GM18861 (cell line): ENCODE measurements at regions not wholly inside any gene's neighbourhood (a gene's known extent, or its start where the extent isn't known, plus 50 kb on each side); places are given as distances from the start of the nearest gene placed in this dataset.

Source experiments
- ATAC-seq: cut with Tn5 transposase; IDR thresholded peaks from one replicate; pipeline ENCODE4 v1.9.1; 2021; ENCODE audit not compliant: unreplicated experiment

DNA sequence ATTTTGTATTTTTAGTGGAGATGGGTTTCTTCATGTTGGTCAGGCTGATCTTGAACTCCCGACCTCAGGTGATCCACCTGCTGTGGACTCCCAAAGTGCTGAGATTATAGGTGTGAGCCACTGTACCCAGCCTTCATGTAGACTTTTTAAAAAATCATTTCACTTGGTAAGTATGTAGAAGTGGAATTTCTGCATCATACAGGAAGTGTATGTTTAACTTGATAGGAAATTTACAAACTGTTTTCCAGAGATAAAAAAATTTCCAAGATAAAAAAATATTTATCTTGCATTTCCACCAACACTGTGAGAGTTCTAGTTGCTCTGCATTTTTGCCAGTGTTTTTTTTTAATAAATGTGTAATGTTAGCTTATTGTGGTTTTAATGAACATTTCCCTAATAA, 155.8 kb downstream of the ZNF608 start:
- ATAC-seq, result no peak

DNA sequence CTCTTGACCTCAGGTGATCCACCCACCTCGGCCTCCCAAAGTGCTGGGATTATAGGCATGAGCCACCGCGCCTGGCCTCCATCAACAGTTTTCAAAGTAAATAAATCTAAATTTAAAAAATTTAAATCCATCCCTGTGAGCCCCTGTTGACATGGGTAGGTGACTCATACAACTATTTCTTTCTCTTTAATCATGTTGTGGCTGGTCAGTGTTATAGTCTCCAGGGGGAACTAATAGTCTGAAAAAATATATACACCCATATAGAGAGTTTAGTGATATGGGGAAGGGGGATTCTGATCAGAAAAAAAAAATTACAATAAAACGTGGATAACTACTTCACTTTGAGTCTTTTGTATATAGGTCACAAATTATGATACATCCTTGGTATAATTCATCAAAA, 159.2 kb downstream of the ZNF608 start:
- ATAC-seq, result no peak

DNA sequence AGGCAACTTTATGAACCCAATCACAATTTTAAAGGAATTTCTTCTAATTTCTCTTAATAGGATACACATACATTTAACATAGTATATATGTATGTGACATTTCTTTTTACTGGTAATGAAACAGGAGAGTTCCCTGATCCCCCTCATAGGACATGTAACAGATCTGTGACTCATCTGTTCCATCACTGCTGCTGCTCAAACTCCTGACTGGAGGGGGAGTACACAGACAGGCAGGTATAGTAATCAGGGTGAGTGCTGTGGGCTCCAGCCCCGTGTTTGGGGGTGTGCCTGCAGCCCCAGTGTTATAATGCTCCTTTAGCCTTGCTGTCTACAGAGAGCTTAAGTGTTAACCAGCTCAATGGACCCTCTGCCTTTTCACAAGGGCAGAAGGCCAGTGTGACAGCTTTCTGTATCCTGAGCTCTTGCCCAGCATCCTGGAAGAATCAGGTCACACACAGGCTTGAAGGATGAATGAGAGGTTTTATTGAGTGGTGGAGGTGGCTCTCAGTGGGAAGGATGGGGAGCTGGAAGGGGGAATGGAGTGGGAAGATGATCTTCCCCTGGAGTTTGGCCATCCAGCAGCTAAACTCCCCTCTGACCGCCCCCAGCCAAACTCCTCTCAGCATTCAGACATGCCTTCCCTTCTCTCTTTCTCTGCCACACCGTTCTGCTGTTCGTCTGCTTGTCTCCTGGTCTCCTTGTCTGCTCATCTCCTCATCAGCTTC, 161.3 kb downstream of the ZNF608 start:
- no peak for ATAC-seq

DNA sequence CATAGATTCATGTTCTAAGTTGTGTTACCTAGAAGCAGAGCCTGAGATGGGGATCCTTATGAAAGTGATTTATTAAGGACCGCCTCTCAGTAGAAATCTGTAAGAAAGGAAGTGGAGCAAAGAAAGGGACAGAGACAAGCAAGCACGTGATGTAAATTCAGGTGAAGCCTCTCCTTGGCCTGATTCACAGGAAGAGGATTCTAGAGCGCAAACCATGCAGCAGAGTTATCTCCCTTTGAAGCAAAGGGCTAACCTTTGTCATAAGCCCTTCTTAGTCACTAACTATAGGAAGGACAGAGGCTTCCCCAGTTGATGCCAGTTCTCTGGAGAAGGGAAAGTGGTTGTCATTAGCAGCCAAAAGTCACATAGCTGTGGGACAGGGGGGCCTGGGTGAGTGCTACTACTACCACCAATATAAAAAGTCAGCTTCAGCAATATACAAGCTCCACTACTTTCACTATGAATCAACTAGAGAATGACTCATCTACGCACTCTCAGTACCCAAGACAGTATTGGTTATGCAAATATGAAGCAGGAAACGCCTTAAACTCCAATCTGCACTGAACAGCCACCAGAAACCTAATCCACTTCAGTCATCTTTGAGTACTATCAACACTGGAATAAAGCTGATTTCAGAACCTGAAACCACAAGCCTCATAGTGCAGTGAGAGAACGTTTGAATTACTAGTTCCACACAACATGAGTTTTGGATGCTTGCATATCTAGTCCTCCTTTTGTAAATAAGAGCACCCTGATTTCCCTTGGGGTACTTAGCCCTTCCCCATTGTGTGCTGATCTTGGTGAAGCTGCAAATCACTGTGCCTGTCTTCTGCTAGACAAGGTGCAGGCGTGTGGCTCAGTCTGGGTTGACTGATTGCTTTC, 162.7 kb downstream of the ZNF608 start:
- peak; percentile 100 for ATAC-seq

DNA sequence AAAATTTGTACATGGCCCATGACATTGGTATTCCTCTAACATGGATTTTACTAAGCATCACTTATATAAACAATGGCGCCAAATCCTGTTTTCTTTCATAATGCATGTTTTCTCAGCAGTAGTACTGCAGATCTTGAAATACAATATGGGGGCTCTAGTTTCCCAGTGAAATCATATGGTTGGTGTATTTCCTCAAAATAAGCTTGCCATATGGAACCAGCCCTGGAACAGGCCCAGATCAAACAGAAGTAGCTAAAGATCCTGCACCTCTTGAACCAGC, 163.9 kb downstream of the ZNF608 start:
- ATAC-seq, result no peak

DNA sequence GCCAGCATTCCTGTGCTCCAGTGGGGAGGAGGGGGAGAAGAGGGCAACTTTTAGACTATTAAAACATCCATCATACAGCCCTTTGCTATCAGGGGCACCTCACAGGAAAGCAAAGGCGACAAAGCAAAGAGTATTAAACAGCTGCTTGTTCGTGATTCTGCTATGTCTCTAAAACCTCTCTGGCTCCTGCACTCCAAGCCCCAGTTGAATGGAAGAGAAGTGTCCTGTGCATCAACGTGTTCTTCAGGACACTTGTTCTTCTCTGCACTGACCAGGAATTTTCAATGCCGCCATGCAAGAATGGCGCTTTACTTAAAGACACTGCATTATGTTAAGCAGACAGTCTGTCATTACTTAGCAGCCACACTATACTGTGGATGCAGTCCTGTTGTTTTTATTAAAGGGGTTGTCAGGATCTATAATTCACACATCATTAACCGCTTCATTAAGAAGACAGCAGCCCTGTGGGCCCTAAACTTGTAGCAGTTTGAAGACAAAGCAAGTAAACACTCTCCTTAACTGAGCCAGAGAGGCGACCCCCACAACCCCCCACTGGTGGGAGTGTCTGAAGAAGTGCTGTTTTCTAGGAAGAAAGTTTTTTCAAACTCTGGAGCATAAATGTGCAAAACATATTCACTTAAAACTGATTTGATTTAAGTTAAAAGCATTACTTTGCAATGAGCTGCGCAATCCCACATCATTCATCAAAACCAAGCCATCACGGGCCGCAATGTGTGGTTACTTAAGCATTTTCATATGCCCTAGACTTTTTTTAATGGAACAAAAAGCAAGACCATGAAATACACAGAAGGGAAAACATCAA, 164.5 kb downstream of the ZNF608 start:
- ATAC-seq, result no peak

DNA sequence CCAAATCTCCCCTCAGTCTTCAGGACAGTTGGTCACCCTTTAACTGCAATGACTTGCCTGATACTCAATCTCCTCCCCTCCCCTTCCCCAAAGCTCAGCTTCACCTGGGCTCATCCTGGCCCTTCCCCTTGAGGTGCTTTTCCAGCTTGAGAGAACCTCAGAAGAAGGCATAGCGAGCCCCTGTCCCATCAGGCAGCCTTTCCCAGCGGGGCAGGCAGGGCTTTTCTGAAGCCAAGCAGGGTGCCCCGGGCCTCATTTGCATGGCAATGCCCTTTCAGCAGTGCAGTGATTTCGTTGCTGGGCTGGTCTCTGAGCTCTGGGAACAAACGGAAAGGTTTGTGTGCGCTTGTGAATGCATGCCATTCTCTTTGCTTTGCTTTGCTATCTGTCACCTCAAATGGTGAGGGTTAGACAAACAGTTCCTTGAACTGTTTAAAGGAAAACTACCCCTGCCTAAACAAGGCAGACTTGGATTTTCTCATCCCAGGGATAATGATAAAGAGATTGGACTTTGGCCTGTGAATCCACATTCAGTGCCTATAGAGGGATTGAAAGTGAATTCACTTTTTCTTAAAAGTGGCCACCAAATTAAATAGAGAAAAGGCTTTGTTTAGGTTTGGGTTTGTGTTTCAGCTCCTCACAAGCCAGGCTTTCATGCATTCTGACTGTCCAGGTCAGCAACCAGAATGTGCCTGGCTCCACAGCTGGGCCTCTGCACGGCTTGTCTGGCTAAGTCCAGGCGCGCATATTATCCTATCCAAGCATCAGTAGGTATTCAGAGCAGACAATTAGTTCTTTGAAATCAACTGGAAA, 165.3 kb downstream of the ZNF608 start:
- no peak for ATAC-seq

DNA sequence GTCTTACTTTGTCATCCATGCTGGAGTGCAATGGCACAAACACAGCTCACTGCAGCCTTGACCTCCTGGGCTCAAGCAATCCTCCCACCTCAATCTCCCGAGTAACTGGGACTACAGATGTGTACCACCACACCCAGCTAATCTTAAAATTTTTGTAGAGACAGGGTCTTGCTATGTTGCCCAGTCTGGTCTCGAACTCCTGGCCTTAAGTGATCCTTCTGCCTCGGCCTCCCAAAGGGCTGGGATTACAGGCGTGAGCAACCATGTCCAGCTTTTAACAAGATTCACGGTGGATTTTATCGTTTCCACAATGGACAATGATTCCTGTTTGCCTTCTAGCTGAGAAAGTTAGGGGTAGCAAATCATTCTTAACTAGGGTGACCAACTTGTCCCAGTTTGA, 165.9 kb downstream of the ZNF608 start:
- ATAC-seq, result no peak

DNA sequence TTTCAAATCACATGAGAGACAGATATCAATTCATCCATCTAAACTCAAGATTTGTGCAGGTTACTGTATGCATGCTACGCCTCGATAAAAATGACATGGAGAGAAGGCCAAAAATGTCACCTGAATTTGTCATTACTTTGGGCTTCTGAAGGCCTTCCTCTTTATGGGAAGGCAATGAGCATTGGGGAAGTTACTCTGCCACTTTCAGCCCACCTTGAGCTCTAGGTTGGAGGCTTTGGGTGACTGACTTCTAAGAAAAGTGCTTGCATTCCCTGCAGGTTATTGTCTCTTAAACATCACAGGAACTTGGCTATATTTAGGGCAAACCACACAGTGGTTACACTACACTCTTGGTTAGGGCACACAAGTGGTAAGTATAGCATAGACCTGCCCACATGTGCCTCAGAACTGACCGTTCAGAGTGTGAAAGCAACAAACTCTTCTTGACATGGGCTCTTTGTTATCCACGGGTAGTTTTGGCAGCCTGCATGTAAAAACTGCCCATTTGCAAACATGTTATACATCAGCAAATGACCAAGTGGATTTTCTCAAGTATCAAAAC, 169.5 kb downstream of the ZNF608 start:
- peak; percentile 87 for ATAC-seq

DNA sequence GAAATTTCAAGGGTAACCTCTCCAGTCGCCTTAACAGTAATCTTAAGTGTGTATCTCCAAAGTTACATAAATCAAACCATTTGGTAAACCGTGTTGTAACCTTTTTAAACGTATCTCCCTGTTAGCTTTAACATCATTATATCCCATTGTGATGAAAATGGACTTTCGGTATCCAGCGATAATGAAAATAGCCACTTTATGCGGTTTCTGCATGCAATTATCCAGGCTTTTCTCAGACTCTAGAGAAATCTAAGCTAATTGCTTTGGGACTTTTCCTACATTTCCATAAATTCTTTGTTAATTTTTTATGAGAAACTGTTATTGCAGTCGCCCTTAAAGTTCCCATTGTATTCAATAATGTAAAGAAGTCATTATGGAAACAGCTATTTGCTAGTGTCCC, 170.7 kb downstream of the ZNF608 start:
- no peak for ATAC-seq

DNA sequence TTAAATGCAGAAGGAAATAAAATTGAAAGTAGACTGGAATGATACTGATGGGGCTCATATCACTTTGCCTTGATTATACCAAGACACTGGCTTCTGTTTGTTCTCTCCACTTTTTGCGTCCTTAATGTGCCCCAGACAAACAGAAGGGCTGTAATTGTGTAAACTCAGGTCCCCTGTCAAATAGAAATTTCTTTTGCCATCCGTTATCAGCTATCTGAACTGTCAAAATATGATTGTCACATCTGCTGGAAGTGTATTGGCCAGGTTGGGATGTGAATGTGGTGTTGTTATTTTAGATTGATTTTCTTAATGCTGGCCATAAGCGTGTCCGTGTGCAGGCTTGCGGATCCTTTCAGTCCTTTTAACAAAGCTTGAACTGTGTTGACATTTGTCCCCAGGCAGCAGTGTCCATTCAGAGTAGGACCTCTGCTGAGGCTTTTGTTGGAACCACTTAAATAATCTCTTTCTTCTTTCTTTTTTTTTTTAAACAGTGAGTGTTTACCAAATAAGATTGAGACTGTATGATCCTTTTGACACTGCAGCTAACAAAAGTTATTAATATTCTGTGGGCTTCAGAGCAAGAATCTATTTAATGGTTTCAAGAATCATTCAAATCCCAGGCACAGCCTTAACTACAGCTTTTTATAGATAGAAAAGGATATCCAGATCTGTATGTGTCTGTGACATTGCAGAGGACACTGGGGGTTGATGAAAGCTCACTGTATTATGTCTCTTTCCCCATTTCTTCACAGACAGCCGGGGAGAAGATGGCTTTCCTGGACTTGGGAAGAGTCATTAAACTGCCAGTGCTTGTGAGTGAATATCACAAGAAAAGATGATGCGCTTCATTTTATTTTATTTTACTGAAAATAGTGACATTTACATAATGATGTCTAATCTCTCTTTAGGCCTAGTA, 171.7 kb downstream of the ZNF608 start:
- no peak for ATAC-seq

DNA sequence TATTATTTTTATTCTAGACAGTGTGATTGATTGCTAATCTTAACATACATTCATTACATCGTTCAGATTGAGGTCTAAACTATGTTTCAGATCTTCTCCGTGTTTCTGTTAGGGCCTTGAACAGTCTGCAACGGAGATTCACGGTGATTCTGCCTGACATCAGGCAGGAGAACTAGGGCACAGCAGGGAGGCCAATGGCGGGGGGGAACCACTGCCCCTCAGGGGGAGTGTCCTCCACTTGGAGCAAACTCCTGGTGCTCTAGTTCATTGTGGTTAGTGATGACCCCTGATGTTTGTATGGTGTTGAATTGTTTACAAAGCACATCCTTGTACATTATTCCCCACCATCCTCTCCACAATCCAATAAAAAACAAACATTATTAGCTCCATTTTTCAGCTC, 173.5 kb downstream of the ZNF608 start:
- no peak for ATAC-seq

DNA sequence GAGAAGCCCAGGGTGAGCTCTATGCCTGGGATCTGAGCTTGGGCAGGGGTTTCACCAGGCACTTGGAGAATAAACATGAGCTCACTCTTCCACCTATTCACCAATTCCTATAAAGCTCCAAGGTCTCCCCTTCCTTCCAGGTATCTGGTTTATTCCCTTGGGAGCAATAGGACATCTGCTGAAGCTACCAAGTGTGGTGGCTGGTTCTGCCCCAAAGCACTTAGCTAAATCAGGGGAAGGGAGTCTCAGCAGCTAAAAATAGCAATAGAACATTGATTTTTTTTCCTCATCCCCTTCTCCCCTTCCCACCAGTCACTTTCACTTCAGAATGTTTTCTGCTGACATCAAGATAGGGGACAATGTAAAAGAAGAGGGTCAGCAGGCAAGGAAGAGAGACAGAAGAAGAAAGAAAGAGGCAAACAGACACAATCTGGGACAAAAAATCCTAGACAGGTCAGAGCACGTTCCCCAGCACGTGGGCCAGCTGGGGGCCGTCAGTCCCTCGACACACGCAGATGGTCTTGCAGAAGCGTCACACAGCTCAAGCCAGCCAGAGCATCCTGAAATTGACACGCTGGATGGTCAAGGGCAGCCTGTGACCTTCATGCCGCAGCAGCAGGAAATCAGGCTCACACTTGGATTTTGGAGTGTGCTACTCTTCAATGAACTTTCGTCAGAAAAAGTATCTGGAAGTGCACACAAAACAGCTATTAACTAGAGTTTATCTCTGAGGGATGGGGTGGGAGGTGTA, 176.0 kb downstream of the ZNF608 start:
- no peak for ATAC-seq

DNA sequence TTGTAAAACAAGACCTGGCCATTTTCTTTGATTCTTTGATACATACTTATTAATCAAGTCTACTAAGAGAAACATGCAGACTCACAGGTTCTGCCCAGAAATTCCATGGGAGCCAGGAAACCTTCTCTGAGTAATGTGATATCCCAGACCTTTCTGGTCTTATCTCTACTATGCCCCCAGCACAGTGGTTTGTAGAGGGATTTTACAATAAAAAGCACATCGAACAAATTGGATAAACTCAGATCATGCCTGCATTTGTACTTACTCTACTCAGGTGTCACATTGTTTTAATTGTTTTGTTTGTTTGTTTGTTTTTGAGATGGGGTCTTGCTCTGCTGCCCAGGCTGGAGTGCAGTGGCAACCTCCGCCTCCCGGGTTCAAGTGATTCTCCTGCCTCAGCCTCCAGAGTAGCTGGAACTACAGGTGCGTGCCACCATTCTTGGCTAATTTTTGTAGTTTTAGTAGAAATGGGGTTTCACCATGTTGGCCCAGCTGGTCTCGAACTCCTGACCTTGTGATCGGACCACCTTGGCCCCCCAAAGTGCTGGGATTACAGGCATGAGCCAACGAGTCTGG, 179.5 kb downstream of the ZNF608 start:
- no peak for ATAC-seq

DNA sequence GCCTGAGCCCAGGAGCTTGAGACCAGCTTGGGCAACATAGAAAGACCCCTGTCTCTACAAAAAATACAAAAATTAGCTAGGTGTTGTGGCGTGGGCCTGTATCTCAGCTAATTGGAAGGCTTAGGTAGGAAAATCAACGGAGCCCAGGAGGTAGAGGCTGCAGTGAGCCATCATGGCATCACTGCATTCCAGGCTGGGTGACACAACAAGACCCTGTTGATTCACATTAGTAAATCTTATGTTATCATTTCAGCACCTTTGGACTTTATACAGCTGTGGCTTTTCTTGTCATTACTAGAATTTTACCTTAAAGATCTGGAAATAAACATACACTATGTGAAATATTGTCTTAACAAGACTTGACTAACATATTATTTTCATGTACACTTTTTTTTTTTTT, 185.0 kb downstream of the ZNF608 start:
- ATAC-seq, result no peak

DNA sequence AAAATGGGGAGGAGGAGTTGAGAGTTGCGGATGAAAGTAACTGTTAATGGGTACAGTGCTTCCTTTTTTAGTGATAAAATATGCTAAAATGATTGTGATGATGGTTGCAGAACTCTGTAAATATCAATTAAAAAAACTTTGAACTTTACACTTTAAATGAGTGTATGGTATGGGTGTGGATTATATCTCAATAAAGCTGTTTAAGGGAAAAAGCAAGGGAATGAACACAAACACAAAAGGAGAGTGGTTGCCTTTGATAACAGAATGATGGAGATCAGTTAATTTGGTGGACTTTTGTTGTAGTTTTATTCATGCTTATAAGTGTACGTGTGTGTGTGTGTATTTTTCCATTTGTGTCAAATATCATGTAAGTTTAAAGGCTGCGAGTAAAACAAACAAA, 186.1 kb downstream of the ZNF608 start:
- no peak for ATAC-seq

DNA sequence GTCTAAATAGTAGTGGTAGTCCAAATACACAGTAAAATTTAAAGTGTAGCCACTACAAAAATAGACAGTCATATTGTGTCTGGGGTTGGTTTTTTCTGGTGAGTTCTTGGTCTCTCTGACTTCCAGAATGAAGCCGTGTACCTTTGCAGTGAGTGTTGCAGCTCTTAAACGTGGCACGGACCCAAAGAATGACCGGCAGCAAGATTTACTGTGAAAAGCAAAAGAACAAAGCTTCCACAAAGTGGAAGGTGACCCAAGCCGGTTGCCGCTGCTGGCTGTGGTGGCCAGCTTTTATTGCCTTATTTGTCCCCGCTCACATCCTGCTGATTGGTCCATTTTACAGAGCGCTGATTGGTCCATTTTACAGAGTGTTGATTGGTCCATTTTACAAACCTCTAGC, 188.7 kb downstream of the ZNF608 start:
- ATAC-seq, result no peak

DNA sequence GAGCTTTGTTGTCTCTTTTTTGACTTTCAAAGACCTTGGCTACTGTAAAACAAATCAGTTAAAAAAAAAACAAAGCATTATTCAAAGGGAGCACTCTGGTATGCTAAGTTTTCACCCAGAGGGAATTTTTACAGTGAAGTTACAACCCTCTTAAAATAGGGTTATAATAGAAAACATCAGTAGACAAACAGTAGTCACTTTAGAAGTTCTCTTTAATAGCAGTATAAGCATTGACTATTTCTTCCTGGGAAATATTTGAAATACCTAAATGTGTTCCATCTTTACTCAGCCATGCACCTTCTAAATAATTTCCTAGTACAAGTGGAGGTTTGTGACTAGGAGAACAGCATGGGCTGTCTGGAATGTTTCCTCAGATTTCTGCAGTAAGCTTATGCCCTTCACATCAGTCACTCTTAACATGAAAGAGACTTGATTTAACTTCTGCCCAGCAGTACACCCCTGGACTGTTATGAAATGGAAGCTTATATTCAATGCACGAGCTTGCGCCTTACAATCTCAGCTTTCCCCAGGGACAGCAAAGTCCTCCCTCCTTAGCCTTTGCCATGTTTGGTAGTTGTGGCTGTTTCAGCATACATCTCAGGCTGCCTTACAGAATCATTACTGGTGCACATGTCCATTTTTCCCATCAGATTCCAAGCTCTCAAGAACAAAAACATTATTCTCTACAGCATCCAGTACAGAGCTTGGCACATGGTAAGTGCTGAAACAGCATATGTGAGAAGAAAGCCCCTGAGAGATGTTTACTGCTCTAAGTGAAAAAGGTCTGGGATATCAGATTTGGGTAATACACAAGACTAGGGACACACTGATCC, 191.5 kb downstream of the ZNF608 start:
- ATAC-seq, result no peak
